Uterus (tissue), 3 donors: ENCODE measurements at regions not wholly inside any gene's neighbourhood (a gene's known extent, or its start where the extent isn't known, plus 50 kb on each side); places are given as distances from the start of the nearest gene placed in this dataset.

Experiments
- DNase-seq, 2 donors: peaks; one replicate each; pipeline ENCODE4 v3.0.0-alpha.2; 2019 to 2020
- H3K27ac ChIP-seq, 2 donors: fragments of 200-600 bp; sonication (generic); 1 replicate in 1 of 2; 2 replicates in 1 of 2; pipeline ENCODE4 v1.5.1; 2016 to 2018
- H3K27me3 ChIP-seq, 2 donors: fragments of 200-600 bp; sonication (generic); one replicate each; pipeline ENCODE4 v1.5.1; 2018 to 2019; ENCODE audit warnings: control low read depth in 1 of 2
- H3K36me3 ChIP-seq, 2 donors: fragments of 200-600 bp; sonication (generic); one replicate each; pipeline ENCODE4 v1.5.1; 2019; ENCODE audit warnings: control low read depth in 1 of 2
- H3K4me1 ChIP-seq, 2 donors: fragments of 200-600 bp; sonication (generic); one replicate each; pipeline ENCODE4 v1.5.1; 2018 to 2019; ENCODE audit warnings: control low read depth in 1 of 2
- H3K4me3 ChIP-seq, 2 donors: fragments of 200-600 bp; sonication (generic); 1 replicate in 1 of 2; 2 replicates in 1 of 2; pipeline ENCODE4 v1.5.1; 2018 to 2019; ENCODE audit warnings: mild to moderate bottlenecking in 1 of 2
- H3K9me3 ChIP-seq, 2 donors: fragments of 200-600 bp; sonication (generic); one replicate each; pipeline ENCODE4 v1.5.1; 2019; ENCODE audit warnings: control low read depth in 1 of 2
- POLR2A ChIP-seq, 2 donors: fragments of 450-650 bp; IDR thresholded peaks; one replicate each; pipeline ENCODE4 v1.6.1; 2016; ENCODE audit warnings: antibody characterized with exemption in 2 of 2, mild to moderate bottlenecking in 1 of 2, moderate library complexity in 1 of 2
- intact Hi-C: fragments of 100-400 bp; cut with DNase I; formaldehyde crosslinking; loops from one replicate; pipeline ENCODE4 v1.15.1; 2023; ENCODE audit warnings: low total_unique reads
- TF ChIP-seq, protein P1 (sequence below), 4 experiments: fragments of 200-600 bp in 2 of 4; fragments of 450-650 bp in 2 of 4; sonication (generic) in 2 of 4; IDR thresholded peaks; one replicate each; pipeline ENCODE4 v1.5.1; 2016 to 2019; ENCODE audit warnings: antibody characterized with exemption in 4 of 4, mild to moderate bottlenecking in 2 of 4, moderate library complexity in 1 of 4
- donor health status: DM: yes; HTN: yes; CAD: no.

GRCh38 chr4:32094987-32095386 is 1374.8 kb downstream of the PCDH7 start:
- Histone ChIP-seq H3K9me3 (no peaks in the 10 kb centered on the region), H3K27ac (no peak overlapping the region), H3K36me3 (no peaks in the 10 kb centered on the region), H3K27me3 (no peaks in the 10 kb centered on the region), H3K4me1 (no peaks in the 10 kb centered on the region), H3K4me3 (no peak overlapping the region)
- TF ChIP-seq POLR2A (IDR thresholded peaks at IDR 0.05): no peak
- TF ChIP-seq, protein P1, sequence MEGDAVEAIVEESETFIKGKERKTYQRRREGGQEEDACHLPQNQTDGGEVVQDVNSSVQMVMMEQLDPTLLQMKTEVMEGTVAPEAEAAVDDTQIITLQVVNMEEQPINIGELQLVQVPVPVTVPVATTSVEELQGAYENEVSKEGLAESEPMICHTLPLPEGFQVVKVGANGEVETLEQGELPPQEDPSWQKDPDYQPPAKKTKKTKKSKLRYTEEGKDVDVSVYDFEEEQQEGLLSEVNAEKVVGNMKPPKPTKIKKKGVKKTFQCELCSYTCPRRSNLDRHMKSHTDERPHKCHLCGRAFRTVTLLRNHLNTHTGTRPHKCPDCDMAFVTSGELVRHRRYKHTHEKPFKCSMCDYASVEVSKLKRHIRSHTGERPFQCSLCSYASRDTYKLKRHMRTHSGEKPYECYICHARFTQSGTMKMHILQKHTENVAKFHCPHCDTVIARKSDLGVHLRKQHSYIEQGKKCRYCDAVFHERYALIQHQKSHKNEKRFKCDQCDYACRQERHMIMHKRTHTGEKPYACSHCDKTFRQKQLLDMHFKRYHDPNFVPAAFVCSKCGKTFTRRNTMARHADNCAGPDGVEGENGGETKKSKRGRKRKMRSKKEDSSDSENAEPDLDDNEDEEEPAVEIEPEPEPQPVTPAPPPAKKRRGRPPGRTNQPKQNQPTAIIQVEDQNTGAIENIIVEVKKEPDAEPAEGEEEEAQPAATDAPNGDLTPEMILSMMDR (IDR thresholded peaks at IDR 0.05): no peak
- no peak for DNase-seq
- intact Hi-C loops: no loop called here

GRCh38 chr4:32102896-32103295 is 1382.7 kb downstream of the PCDH7 start:
- TF ChIP-seq, protein P1 (IDR thresholded peaks at IDR 0.05): no peak
- no peak for TF ChIP-seq POLR2A (IDR thresholded peaks at IDR 0.05)
- intact Hi-C loops: no loop called here
- H3K27me3 ChIP-seq: no peaks in the 10 kb centered on the region

GRCh38 chr4:32106767-32107166 is 1386.6 kb downstream of the PCDH7 start:
- H3K9me3 ChIP-seq: no peaks in the 10 kb centered on the region
- TF ChIP-seq POLR2A (IDR thresholded peaks at IDR 0.05): no peak
- TF ChIP-seq, protein P1 (IDR thresholded peaks at IDR 0.05): no peak
- DNase-seq: no peak
- no peaks in the 10 kb centered on the region for H3K4me1 ChIP-seq
- H3K27ac ChIP-seq: no peak overlapping the region
- intact Hi-C loops: no loop called here
- H3K36me3 ChIP-seq: no peaks in the 10 kb centered on the region
- H3K4me3 ChIP-seq: no peak overlapping the region
- no peaks in the 10 kb centered on the region for H3K27me3 ChIP-seq

More at GRCh38 chr4:32102896-32103295, 1382.7 kb downstream of the PCDH7 start:
- Histone ChIP-seq H3K9me3 (no peaks in the 10 kb centered on the region), H3K4me3 (no peak overlapping the region), H3K4me1 (no peaks in the 10 kb centered on the region), H3K27ac (no peak overlapping the region), H3K36me3 (no peaks in the 10 kb centered on the region)
- no peak for DNase-seq

DNA sequence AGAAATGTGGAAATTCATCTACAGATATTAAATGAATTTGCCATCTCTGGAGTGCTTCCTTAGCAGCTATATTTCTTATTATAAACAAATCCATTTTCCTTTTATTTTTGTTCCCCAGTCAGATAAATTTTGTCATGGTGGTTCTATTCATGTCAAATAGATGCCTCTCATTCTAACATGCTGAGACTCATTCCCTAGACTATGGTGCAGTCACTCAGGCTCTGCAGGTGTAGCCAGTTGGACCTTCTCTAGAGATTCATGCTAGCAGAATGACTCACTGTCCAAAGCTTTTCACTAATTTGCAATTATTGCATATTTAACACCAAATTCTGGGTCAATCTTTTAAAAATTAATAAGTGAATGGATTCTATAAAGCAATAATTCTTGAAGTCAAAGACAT is 1392.7 kb downstream of the PCDH7 start:
- intact Hi-C loops: no loop called here
- no peak overlapping the region for H3K4me3 ChIP-seq

DNA sequence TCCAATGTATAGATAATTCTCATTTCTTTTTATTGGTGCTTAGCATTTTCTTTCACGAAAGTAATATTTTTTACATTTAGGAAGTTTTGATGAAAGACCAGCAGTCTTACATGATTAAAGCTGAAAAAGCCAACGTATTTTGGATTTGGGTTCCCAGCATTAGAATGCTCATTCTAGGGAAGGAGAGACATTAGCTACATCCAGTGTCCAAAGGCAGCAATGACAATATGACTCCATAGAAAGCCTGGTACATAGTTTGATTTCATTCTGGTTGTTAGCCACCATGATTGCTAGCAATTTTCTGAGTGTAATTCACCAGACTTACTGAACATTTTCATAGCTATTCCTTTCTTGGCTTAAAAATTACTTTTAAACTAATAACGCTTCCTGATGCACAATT is 1397.5 kb downstream of the PCDH7 start:
- H3K27ac ChIP-seq: no peak overlapping the region
- no peaks in the 10 kb centered on the region for H3K36me3 ChIP-seq
- no peak for DNase-seq
- intact Hi-C loops: no loop called here
- H3K27me3 ChIP-seq: peaks cover 0 to 9% of the 10 kb centered on the region in 2 donors
- no peaks in the 10 kb centered on the region for H3K9me3 ChIP-seq
- H3K4me3 ChIP-seq: no peak overlapping the region
- TF ChIP-seq, protein P1 (IDR thresholded peaks at IDR 0.05): no peak
- TF ChIP-seq POLR2A (IDR thresholded peaks at IDR 0.05): no peak
- H3K4me1 ChIP-seq: no peaks in the 10 kb centered on the region

More for the DNA sequence above, 1392.7 kb downstream of the PCDH7 start:
- Histone ChIP-seq H3K4me1 (no peaks in the 10 kb centered on the region), H3K27ac (no peak overlapping the region), H3K27me3 (peaks cover 0 to 9% of the 10 kb centered on the region in 2 donors), H3K36me3 (no peaks in the 10 kb centered on the region), H3K9me3 (no peaks in the 10 kb centered on the region)
- DNase-seq: no peak
- no peak for TF ChIP-seq POLR2A (IDR thresholded peaks at IDR 0.05)
- TF ChIP-seq, protein P1 (IDR thresholded peaks at IDR 0.05): no peak
